HG02642 (cell line): ENCODE measurements at regions not wholly inside any gene's neighbourhood (a gene's known extent, or its start where the extent isn't known, plus 50 kb on each side); places are given as distances from the start of the nearest gene placed in this dataset.

ENCODE experiments used
- ATAC-seq: cut with Tn5 transposase; IDR thresholded peaks from one replicate; pipeline ENCODE4 v1.9.1; 2021; ENCODE audit warnings: mild to moderate bottlenecking; ENCODE audit not compliant: unreplicated experiment, poor library complexity

DNA sequence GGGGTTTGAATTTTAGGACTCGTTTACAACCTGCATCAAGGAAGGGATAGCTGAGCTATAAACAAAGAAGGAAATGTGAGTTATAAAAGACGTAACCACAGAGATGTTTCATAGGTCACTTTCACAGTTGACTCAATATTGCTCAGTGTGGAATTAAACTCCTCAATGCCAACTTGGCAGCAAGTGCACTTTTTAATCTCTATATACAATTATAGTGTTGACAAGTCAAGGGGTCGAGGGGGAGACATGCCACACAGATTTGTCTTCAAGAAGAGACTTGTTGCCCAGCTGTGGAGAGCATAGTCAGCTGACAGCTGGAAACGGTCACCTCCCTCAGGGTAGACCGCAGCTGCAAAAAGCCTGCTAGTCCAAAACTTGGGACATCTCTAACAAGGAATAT, 163.4 kb upstream of the DMAC1 start:
- no peak for ATAC-seq

DNA sequence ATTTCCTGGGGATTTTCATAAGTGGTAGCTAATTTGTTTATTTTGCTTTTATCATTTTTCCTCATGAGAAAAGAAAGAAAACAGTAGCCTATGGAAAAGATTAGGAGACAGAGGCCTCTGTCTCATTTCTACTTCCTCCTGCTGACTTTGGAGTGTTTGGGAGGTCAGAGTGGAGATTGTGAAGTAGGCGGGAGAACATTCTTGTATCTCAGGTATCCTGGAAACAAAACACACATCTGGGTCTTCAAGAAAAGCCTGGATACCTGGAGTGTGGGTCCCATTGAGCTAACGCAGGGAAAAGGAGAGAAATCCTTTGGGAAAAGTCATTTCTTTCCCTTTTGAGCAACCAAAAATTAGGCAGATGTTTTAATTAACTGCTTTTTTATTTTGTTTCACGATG, 161.5 kb upstream of the DMAC1 start:
- no peak for ATAC-seq

DNA sequence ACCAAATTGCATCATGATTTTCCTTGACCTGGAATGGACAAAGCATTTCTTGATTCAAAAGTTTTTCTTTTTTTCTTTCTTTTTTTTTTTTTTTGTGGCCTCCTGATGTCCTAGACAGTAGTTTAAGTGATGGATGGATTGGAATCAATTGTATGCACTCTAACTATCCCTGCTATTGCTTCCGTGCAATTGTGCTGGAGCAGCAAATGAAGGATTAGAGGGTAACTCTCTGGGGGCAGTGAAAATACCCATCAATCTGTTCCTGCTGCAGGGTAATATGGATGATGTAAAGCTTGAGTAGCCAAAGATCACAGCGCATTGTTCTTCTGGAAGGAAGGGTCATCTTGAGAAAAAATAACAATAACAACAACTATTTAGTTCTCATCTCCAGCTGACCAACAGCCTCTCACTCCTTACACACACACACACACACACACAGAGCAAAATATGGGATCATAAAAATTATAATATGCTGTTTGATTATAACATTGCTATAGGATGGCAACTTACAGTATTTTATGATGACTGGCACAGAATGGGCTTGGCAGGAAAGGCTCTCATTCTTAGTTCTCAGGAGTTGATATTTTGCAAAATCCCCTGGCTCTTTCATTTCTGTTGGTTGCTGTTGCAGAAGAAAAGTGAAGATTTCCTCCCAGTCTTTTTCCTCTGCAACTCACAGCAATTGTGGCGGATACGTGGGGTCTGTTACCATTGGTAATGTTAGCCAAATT, 160.9 kb upstream of the DMAC1 start:
- ATAC-seq = no peak

DNA sequence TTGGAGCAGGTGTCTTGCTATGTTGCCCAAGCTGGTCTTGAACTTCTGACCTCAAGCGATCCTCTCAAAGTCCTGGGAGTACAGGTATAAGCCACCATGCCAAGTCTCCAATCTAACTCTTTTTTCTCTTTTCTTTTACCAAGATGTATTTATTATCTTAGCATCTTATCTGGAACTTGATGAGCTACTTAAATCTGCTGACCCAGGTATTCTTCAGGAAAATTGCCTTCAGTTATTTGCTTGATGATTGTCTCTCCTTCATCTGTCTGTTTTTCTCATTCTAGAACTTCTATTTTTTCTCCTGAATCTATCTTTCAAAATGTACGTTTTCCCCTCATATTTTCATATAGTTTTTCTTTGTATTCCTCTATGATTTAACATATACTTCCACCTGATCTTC, 158.2 kb upstream of the DMAC1 start:
- no peak for ATAC-seq

DNA sequence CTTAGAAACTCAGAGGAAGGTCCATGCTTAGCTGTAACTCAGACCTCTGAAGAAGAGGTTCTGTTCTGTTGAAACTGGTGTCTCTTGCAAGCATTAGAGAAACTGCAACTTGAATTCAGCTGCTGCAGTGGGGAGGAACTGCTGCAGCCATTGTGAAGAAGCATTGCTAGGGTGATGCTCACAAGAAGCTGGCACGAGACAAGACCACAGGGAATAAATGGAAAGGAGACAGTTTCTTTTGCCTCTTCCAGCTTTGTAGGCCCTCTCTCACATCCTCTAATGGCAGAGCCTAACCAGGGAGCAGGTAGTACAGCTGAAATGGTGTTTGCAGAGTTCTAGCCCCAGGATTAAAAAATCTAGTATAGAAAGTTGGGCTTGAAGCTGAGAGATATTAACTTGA, 148.0 kb upstream of the DMAC1 start:
- ATAC-seq = no peak

DNA sequence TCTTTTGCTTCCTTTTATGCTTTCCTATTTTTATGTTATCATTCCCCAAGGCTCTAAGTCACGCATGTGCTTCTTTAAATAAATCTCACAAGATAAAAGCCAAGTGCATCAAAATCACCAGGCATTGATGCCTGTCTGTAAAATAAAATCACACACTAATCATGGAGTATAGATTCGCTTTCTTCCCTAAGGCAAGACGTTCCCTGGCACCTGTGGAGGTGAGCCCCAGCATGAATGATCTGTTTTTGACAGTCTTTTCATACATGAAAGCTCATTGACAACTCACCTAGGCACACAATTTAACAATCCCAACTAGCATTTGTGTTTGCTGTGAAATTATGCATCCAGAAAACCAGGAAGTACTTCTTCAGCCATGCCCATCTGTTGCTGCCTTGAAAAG, 146.9 kb upstream of the DMAC1 start:
- ATAC-seq = no peak

DNA sequence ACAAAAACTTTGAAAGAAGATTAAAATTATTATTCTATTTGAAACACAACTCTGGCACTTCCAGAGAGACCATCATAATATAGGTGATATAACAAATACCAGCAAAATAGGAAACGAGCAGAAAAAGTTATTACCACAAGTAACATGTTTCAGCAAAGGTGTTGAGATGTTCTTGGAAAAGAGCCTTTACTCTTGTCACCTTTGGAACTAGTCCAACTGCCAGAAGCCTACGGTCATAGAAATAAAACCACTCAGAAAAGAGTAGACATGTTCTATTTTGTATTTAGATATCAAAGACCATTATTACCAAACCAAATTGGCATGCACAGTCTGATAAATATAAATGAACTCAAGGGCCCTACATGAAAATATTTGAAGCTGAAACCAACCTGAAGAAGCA, 145.0 kb upstream of the DMAC1 start:
- ATAC-seq = no peak

DNA sequence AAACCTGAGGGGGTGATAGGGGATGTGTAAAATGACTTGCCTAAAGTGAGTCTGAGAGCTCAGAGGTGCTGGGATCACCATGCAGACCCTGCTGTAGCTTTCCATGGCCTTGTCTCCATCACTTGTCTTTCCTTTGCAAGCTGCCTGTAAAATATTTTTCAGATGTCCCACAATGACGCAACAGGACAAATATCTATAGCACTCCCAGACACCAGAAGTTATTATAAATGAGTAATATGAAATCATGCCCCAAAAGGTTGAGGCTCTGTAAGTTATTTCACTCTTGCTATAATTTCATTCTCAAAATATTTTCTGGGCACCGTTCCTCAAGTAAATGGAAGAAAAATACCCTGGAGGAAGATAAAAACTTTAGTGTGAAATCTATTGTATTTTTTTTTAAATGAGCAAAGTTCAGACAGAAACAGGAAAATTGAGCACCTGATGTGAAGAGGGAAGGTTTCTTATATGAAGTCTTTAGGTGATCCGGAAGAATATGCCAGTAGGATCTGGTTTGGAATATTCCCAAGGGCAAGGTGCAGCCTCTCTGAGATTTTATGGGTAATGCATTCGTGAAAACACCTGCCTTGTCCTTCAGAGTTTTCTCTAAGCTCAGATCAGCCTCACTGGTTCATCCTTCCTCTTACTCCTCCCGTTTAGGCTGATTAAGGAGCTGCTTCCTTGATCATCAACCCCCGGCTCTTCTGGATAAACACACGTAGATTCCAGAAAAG, 138.3 kb upstream of the DMAC1 start:
- ATAC-seq = no peak

DNA sequence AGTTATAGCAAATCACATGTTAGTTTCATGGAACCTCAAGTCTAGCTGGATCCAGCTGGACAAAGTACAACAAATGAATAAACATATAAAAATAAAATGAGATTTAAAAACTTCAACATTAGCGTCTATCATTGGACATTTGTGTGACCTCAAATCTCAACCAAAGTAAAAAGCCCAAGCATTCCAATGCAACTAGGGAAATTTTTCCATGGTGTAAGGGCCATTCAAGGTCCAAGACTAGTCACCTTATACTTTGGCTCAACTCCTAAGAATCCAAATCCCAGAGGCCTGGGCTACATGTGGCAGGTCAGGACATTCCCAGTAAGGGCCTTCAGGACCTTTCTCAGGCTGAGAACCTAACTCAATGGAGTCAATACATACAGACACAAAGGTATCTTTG, 137.4 kb upstream of the DMAC1 start:
- ATAC-seq = no peak

DNA sequence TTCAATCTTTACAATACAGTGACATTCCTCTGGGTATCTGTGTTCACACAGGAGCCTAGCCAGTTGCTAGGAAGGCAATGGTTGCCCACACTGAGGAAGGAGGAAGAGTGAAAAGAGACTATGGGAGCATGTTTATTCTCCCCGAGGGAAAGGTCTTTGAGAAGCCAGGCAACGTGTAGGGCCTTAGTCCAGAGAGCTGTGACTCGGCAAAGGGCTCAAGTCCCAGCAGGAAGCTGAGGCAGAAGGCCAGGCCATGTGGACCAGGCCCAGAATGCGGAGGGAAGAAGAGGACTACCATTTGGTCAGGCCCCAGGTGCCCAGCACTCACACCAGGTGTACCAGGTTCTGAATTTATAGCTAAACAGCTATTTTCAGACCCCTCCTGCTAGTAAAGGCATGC, 136.6 kb upstream of the DMAC1 start:
- no peak for ATAC-seq

DNA sequence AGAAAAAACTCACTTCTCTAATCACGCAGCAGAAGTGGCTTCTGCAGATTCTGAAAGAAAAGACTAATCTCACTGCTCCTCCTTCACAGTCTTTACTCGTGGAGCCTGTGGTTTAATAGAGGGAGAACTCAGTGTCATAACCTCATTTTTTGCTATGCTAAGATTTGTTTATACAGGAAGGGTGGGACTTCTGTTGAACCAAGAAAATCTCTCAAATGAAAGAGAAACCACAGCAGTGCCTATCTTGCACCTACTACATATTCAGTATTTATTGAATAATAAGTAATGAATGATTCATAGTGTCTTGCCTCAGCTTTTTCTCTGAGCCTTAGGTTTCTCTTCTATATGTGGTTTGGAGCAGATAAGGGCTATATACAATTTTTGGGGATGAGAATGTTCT, 136.1 kb upstream of the DMAC1 start:
- no peak for ATAC-seq

DNA sequence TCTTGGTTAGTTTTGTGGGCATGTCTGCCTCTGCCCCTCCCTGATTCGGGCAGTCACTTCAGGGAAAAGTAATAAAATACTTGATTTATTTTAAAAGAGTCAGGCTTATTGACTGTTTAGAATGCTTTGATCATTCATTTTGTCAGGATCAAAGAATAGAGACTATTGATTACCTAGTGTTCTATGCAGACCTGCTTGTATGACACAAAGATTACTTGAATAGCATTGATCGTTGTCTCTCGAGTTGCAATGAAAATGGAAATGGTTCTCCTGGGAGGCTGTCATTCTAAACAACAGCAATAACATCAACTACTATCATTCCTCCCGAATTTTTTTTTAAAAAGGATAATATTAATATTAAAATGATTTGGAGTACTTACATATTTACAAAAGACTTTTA, 133.2 kb upstream of the DMAC1 start:
- ATAC-seq = no peak

DNA sequence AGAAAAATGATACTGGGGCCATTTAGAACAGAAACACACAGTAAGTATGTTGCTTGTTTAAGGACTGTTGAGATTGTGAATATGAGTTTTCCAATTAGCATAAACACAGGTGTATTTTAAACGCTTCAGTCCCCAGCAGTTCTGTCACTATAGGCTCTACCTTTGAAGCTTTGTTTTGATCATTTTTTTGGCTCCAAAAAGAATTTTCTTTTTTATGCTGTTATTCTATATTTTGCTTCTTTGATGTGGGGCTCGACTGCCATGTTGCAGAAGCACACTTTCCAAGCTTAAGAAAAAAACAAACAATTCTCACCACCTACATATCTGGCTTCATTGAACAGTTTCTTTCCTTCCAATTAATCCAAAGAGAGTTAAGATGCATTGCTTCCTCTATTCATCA, 131.0 kb upstream of the DMAC1 start:
- ATAC-seq = no peak

DNA sequence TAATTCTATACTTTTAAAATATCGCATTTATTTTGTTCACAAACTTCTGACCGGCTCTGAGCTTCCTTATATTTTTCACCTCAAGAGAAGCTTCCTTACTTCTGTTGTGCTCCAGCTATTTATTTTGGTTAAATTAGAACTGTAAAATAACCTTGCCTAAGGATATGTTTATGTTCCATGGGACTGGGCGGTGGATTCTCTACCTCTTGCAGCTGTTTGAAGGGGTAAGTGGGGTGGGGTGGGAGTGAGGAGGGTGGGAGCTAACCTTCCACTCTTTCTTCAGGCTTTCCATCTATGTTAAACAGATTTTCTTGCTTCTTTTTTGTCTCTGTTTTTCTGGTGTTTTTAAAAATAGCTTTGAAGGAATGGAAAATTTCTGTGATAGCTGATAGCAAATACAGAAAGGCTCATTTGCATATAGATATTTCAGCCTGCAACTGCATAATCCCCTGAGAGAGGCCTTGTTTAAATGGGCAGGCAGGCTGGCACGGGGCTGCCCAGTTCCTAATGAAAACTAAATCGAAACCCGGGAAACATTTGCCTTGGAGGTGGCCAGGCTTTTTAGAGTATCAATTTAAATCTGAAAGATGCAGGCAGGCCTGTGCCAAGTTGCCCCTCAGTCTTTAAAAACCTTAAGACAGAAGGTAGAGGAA, 122.1 kb upstream of the DMAC1 start:
- ATAC-seq = no peak

DNA sequence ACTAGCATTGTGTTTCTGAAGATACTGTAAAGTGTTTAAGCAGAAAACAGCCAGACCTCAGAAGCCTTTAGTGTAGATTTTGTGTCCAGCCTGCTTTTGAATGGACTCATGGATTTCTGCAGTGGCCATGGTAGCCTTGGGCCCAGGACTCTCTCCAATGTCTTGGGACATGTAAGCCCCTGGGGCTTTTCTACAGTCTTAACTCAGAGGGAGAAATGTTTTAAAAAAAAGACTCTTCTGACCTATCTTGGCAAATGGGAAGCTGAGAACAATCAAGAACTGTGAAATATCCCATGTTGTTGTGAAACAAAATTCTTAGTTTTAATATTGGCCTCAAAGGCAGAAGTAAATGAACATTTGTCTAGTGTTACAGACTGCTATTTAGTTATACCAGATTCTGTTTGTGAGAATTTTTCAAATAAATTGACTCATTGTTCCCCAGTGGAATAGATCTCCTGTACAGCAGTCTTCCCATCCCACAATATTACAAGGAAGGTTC, 112.5 kb upstream of the DMAC1 start:
- no peak for ATAC-seq

DNA sequence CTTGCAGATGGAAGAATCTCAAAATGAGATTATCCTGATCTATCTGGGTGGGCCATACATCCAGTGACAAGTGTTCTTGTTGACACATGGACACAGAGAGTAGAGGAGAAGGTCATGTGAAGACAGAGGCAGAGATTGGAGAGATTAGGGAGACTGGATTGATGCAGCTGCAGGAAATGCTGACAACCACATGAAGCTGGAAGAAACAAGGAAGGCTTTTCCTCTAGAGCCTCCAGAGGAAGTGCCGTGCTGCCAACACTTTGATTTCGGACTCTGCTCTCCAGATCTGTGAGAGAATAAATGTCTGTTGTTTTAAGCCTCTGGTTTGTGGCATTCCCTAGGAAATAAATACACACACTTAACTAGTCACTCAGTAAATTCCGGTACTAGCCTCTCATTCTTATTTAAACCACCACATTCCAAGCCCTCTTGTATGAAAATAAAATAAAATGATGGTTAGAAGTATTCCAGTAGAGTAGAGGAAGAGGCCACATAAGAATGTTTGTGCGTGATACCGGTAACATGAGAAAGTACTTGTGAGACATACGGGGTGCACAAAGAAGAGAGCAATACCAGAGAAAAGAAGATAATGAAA, 110.9 kb upstream of the DMAC1 start:
- ATAC-seq = no peak

DNA sequence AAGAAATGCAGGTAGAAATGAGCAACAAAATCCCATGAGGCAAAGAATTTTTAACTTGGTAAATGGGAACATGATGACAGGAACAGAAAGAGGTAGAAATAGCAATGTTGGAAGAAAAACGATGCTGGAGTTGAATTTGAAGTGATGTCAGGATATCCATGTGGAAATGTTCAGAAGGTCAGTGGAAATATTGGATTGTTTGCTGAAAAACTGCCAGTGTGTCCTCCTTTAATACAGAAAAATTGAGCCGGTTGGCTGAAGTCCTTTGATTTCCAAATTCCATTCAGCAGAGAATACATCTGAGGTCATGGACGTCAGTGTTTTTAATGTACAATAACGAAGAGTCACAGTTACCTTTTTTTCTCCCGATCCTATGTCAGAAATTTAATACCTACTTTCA, 110.0 kb upstream of the DMAC1 start:
- ATAC-seq = no peak

DNA sequence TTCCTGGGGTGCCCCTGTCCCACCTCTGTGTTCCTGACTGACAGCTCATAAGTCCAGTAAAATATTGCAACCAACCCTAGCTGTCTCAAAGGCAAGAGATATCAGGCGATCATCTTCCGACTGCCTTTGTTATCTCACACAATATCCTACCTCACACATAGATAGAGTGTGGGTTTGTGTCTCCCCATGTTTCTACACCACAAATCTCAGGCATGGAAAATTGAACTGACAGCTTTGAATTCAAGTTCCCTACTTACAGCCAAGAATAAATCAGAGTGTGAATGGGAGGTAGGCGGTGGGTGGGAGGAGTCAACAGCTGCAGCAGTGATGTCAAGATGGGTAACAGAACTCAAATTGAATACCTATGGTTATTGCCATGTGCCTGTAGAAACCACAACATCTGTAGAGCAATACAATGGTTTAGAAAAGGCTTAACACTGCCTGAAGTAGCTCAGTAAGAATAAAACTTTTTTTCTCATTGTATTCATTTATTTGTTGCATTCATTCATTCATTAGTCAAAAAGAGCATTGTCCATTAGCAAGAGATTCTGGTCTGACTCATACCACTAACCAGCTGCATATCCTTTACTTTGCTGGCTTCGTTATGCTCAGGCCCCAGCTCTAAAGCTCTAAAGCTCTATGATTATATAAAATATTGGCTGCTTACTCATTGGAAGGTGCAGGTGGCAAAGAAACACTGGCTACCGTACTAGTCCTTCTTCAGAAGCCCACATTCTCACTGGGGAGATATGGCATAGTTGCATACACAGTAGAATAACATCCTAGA, 108.2 kb upstream of the DMAC1 start:
- ATAC-seq = no peak

DNA sequence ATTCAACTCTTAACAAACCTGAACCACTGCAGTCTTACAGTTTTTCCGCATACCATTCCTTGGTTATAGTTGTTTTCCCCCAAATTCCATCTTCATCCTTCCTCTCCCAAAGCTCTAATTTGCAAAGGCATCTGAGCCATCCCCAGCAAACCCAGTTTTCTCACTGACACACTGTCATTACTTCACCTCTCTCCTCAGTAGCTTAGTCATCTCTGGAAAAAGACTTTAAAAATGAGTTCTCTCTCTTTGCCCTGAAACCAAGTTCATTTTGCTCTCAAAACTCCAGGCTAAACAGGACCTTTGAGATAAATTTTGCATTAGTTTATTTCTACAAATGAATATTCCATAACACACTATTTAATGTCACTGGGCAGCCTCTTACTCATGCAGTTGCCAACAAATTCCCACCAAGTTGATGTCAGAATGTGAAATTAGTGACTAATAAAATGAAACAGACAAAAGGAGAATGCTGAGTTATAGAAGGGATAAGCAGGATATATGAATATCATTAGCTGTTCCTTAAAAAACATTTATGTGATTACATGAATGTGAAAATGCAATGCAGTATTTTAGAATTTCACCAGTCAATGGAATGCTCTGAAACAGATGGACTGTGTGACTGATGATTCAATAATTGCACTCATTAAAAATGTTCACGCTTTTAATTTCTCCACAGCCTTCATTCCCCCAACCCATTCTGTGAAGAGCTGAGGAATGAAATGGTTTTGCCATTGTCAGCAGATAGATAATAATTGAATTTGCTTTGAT, 107.4 kb upstream of the DMAC1 start:
- ATAC-seq = no peak

DNA sequence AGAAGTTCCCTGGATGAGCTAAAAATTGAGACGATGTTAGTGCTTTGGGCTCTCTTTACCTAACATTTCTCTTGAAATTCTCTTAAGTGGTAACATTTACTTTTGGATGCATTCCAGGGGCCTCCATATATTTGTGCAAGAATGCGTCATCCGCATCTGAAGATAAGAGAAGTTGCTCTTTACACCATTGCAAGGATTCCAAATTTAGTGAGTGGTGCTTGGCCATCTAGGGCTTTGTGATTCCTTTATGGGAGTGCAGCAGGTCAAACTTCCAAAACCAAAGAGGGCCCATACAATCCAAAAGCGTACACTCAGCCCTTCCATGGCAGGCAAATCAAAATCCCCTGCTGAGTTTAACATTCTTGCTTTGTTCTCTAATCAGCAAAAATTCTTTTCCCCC, 102.0 kb upstream of the DMAC1 start:
- ATAC-seq = no peak
